Astrocyte (in vitro differentiated cells and primary cell): ENCODE measurements at regions not wholly inside any gene's neighbourhood (a gene's known extent, or its start where the extent isn't known, plus 50 kb on each side); places are given as distances from the start of the nearest gene placed in this dataset.

Source experiments
- DNase-seq: peaks from one replicate; pipeline ENCODE4 v3.0.0-alpha.2; 2010; ENCODE audit warnings: low read depth
- FAIRE-seq: peaks from 2 replicates; lab custom pipeline; 2011; peaks lifted over from hg19 to GRCh38; lab: Jason Lieb, UNC
- H2AFZ ChIP-seq: 2 replicates; pipeline ENCODE4 v1.6.0; 2012; ENCODE audit warnings: low read depth, low read length, inconsistent platforms
- H3K27ac ChIP-seq: 2 replicates; pipeline ENCODE4 v1.5.1; 2011; ENCODE audit warnings: low read depth, low read length, inconsistent platforms
- H3K27me3 ChIP-seq: 2 replicates; pipeline ENCODE4 v1.6.0; 2011; ENCODE audit warnings: low read length, inconsistent platforms; ENCODE audit not compliant: insufficient read depth
- H3K36me3 ChIP-seq: 2 replicates; pipeline ENCODE4 v1.5.1; 2011; ENCODE audit warnings: low read length, inconsistent platforms; ENCODE audit not compliant: insufficient read depth
- H3K4me1 ChIP-seq: 2 replicates; pipeline ENCODE4 v1.5.1; 2011; ENCODE audit warnings: low read length, inconsistent platforms; ENCODE audit not compliant: insufficient read depth
- H3K4me2 ChIP-seq: 2 replicates; pipeline ENCODE4 v1.6.0; 2012; ENCODE audit warnings: low read length, inconsistent platforms
- H3K4me3 ChIP-seq: 2 replicates; pipeline ENCODE4 v1.5.1; 2011; ENCODE audit warnings: low read depth, mild to moderate bottlenecking, low read length, inconsistent platforms; ENCODE audit not compliant: insufficient read depth
- H3K79me2 ChIP-seq: 2 replicates; pipeline ENCODE4 v1.6.0; 2012; ENCODE audit warnings: mild to moderate bottlenecking, low read length, inconsistent platforms; ENCODE audit not compliant: insufficient read depth
- H3K9ac ChIP-seq: 2 replicates; pipeline ENCODE4 v1.6.0; 2012; ENCODE audit warnings: mild to moderate bottlenecking, low read length, inconsistent platforms
- H3K9me3 ChIP-seq: 2 replicates; pipeline ENCODE4 v1.5.1; 2012; ENCODE audit warnings: low read depth, mild to moderate bottlenecking, low read length, inconsistent platforms; ENCODE audit not compliant: insufficient read depth
- H4K20me1 ChIP-seq: 2 replicates; pipeline ENCODE4 v1.6.0; 2012; ENCODE audit warnings: low read length, inconsistent platforms; ENCODE audit not compliant: insufficient read depth
- H3K27ac Mint-ChIP-seq: one replicate; pipeline ENCODE4 v1.8.0; 2021; ENCODE audit warnings: mild to moderate bottlenecking, mixed read lengths; ENCODE audit not compliant: unreplicated experiment
- H3K27me3 Mint-ChIP-seq: one replicate; pipeline ENCODE4 v1.8.0; 2021; ENCODE audit warnings: low read depth, mixed read lengths; ENCODE audit not compliant: unreplicated experiment
- H3K36me3 Mint-ChIP-seq: one replicate; pipeline ENCODE4 v1.8.0; 2021; ENCODE audit warnings: low read depth, mixed read lengths; ENCODE audit not compliant: unreplicated experiment
- H3K4me1 Mint-ChIP-seq: one replicate; pipeline ENCODE4 v1.8.0; 2021; ENCODE audit warnings: low read depth, mixed read lengths; ENCODE audit not compliant: unreplicated experiment
- H3K4me3 Mint-ChIP-seq: one replicate; pipeline ENCODE4 v1.8.0; 2021; ENCODE audit warnings: mild to moderate bottlenecking, moderate library complexity, mixed read lengths; ENCODE audit not compliant: unreplicated experiment
- H3K9me3 Mint-ChIP-seq: one replicate; pipeline ENCODE4 v1.8.0; 2021; ENCODE audit warnings: mild to moderate bottlenecking, mixed read lengths; ENCODE audit not compliant: unreplicated experiment
- CTCF ChIP-seq: IDR thresholded peaks from 2 replicates; pipeline ENCODE4 v1.5.1; 2011; ENCODE audit warnings: low read depth, mild to moderate bottlenecking, inconsistent platforms, low read length, moderate library complexity; ENCODE audit not compliant: insufficient read depth
- EZH2 ChIP-seq: IDR thresholded peaks from 2 replicates; pipeline ENCODE4 v1.6.1; 2012; ENCODE audit warnings: mild to moderate bottlenecking, low read length, inconsistent platforms; ENCODE audit not compliant: insufficient read depth

DNA sequence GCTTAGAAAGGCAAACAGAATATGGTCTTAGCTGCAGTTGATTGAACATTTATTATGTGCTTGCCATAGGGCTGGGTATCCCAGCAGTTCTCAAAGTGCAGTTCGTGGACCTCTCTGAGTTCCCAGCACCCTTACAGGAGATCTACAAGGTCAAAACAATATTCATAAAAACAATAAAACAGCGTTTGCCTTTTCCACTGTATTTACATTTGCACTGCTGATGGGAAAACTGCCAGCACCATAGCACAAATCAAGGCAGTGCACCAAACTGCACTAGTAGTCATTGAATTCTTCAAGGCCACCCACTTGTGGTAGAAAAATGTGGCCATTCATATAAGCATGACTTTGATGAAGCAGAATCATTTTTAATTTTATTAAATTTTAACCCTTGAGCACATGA lies 128.1 kb downstream of the CCDC34 start:
- Histone ChIP-seq H2AFZ (no peak overlapping the region), H3K36me3 (no peaks in the 10 kb centered on the region), H3K79me2 (no peaks in the 10 kb centered on the region), H3K4me3 (no peak overlapping the region), H3K9ac (peak overlapping the region; percentile 85), H3K4me1 (peaks cover 27% of the 10 kb centered on the region), H3K9me3 (no peaks in the 10 kb centered on the region), H3K27me3 (no peaks in the 10 kb centered on the region), H4K20me1 (no peaks in the 10 kb centered on the region), H3K4me2 (peak overlapping the region; percentile 13), H3K27ac (peak overlapping the region; percentile 97)
- Mint-ChIP-seq H3K27me3 (no peaks in the 10 kb centered on the region), H3K4me3 (no peak overlapping the region), H3K36me3 (no peaks in the 10 kb centered on the region), H3K4me1 (peaks cover 32% of the 10 kb centered on the region), H3K9me3 (no peaks in the 10 kb centered on the region), H3K27ac (peak overlapping the region; percentile 98)
- FAIRE-seq (peak; percentile 68), DNase-seq (peak; percentile 53)
- no peak for TF ChIP-seq EZH2
- TF ChIP-seq CTCF, result no peak

- Histone ChIP-seq H3K79me2 (no peaks in the 10 kb centered on the region), H3K36me3 (no peaks in the 10 kb centered on the region), H3K9me3 (no peaks in the 10 kb centered on the region), H2AFZ (no peak overlapping the region), H3K4me3 (peak overlapping the region; percentile 24), H3K9ac (peak overlapping the region; percentile 85), H4K20me1 (no peaks in the 10 kb centered on the region), H3K27ac (peak overlapping the region; percentile 97), H3K27me3 (no peaks in the 10 kb centered on the region), H3K4me2 (peak overlapping the region; percentile 78), H3K4me1 (peaks cover 29% of the 10 kb centered on the region)
- Mint-ChIP-seq H3K4me3 (peak overlapping the region; percentile 20), H3K36me3 (no peaks in the 10 kb centered on the region), H3K27ac (peak overlapping the region; percentile 98), H3K4me1 (peaks cover 40% of the 10 kb centered on the region), H3K27me3 (no peaks in the 10 kb centered on the region), H3K9me3 (no peaks in the 10 kb centered on the region)
- FAIRE-seq (peak; percentile 97), DNase-seq (peak; percentile 100)
- no peak for TF ChIP-seq CTCF
- TF ChIP-seq EZH2, result no peak
Observed at GRCh38 chr11:27234043-27234668, 128.9 kb downstream of the CCDC34 start.

- TF ChIP-seq CTCF, result no peak
- no peak for TF ChIP-seq EZH2
- Histone ChIP-seq H3K4me3 (peak overlapping the region; percentile 24), H3K9ac (peak overlapping the region; percentile 85), H3K27me3 (no peaks in the 10 kb centered on the region), H3K27ac (peak overlapping the region; percentile 97), H3K9me3 (no peaks in the 10 kb centered on the region), H3K4me1 (peaks cover 29% of the 10 kb centered on the region), H4K20me1 (no peaks in the 10 kb centered on the region), H3K4me2 (peak overlapping the region; percentile 78), H2AFZ (no peak overlapping the region), H3K36me3 (no peaks in the 10 kb centered on the region), H3K79me2 (no peaks in the 10 kb centered on the region)
- peaks cover 40% of the 10 kb centered on the region for H3K4me1 Mint-ChIP-seq
- DNase-seq (no peak), FAIRE-seq (no peak)
- no peaks in the 10 kb centered on the region for H3K9me3 Mint-ChIP-seq
- no peaks in the 10 kb centered on the region for H3K36me3 Mint-ChIP-seq
- H3K4me3 Mint-ChIP-seq, result peak overlapping the region; percentile 20
- H3K27me3 Mint-ChIP-seq, result no peaks in the 10 kb centered on the region
- peak overlapping the region; percentile 98 for H3K27ac Mint-ChIP-seq
Observed at GRCh38 chr11:27233654-27234042, 129.4 kb downstream of the CCDC34 start.
